IMR-90 (cell line): ENCODE measurements at regions not wholly inside any gene's neighbourhood (a gene's known extent, or its start where the extent isn't known, plus 50 kb on each side); places are given as distances from the start of the nearest gene placed in this dataset.

ENCODE experiments used
- ATAC-seq: fragments of 200-7000 bp; cut with Tn5 transposase; 2 replicates; pipeline ENCODE4 v1.9.1; 2020; ENCODE audit warnings: low read depth, mild to moderate bottlenecking, moderate library complexity
- BruUV-seq: library from RNA; stranded (reverse); fragments of 400-500 nt; replicated peaks from 2 replicates; lab custom pipeline; 2021; lab: Mats Ljungman, UMichigan
- CTCF ChIA-PET: fragments of 300-600 bp; formaldehyde crosslinking; extraction: SDS; loops from one replicate; lab custom pipeline; 2021; ENCODE audit warnings: antibody characterized with exemption; lab: Yijun Ruan, JAX
- POLR2A ChIA-PET: fragments of 300-600 bp; sonication (Branson Sonifier 250); formaldehyde crosslinking; loops from one replicate; lab custom pipeline; 2022; ENCODE audit warnings: antibody characterized with exemption; ENCODE audit not compliant: unreplicated experiment; lab: Charles Lee
- DNase-seq: peaks from one replicate; pipeline ENCODE4 v3.0.0; 2013
- H2AFZ ChIP-seq: replicated peaks from 2 replicates; pipeline ENCODE3; 2013; ENCODE audit warnings: low read length, mild to moderate bottlenecking; ENCODE audit not compliant: poor library complexity
- H2AK5ac ChIP-seq: 2 replicates; pipeline ENCODE4 v1.6.1; 2013; ENCODE audit warnings: low read depth, low read length, inconsistent platforms
- H2AK9ac ChIP-seq: replicated peaks from 2 replicates; pipeline ENCODE3; 2013; ENCODE audit warnings: mild to moderate bottlenecking, low read depth, low read length, moderate library complexity; ENCODE audit not compliant: poor library complexity
- H2BK120ac ChIP-seq: 2 replicates; pipeline ENCODE4 v1.6.1; 2013; ENCODE audit warnings: low read depth, low read length, inconsistent platforms
- H2BK15ac ChIP-seq: 3 replicates; pipeline ENCODE4 v1.6.1; 2013; ENCODE audit warnings: low read depth, low read length, inconsistent platforms
- H2BK20ac ChIP-seq: 2 replicates; pipeline ENCODE4 v1.6.1; 2013; ENCODE audit warnings: low read depth, mild to moderate bottlenecking, inconsistent platforms, low read length, moderate library complexity
- H2BK5ac ChIP-seq: 2 replicates; pipeline ENCODE4 v1.6.1; 2013; ENCODE audit warnings: mild to moderate bottlenecking, low read depth, low read length, inconsistent platforms; ENCODE audit not compliant: poor library complexity, severe bottlenecking
- H3K14ac ChIP-seq: replicated peaks from 2 replicates; pipeline ENCODE4 v1.6.1; 2013; ENCODE audit warnings: low read depth, low read length, inconsistent platforms
- H3K18ac ChIP-seq: 2 replicates; pipeline ENCODE4 v1.6.1; 2013; ENCODE audit warnings: low read depth, low read length, control low read depth
- H3K23ac ChIP-seq: 2 replicates; pipeline ENCODE4 v1.6.1; 2013; ENCODE audit warnings: low read depth, low read length, inconsistent platforms
- H3K27ac ChIP-seq: 2 replicates; pipeline ENCODE4 v1.5.1; 2013; ENCODE audit warnings: mild to moderate bottlenecking, control low read depth, low read length; ENCODE audit not compliant: insufficient read depth
- H3K27me3 ChIP-seq: 2 replicates; pipeline ENCODE4 v1.6.1; 2013; ENCODE audit warnings: low read length; ENCODE audit not compliant: control insufficient read depth, insufficient read depth
- H3K36me3 ChIP-seq: 2 replicates; pipeline ENCODE4 v1.6.1; 2013; ENCODE audit warnings: low read length, mixed read lengths; ENCODE audit not compliant: control insufficient read depth, insufficient read depth
- H3K4ac ChIP-seq: 2 replicates; pipeline ENCODE4 v1.6.1; 2013; ENCODE audit warnings: low read depth, low read length, inconsistent platforms
- H3K4me1 ChIP-seq: 2 replicates; pipeline ENCODE4 v1.6.1; 2013; ENCODE audit warnings: low read length, mixed read lengths; ENCODE audit not compliant: control insufficient read depth, insufficient read depth
- H3K4me2 ChIP-seq: 2 replicates; pipeline ENCODE4 v1.6.1; 2013; ENCODE audit warnings: low read depth, mild to moderate bottlenecking, control low read depth, low read length, moderate library complexity
- H3K4me3 ChIP-seq: 2 replicates; pipeline ENCODE4 v1.5.1; 2013; ENCODE audit warnings: low read depth, mild to moderate bottlenecking, control low read depth, low read length, moderate library complexity; ENCODE audit not compliant: insufficient read depth
- H3K56ac ChIP-seq: 2 replicates; pipeline ENCODE4 v1.6.1; 2013; ENCODE audit warnings: low read length, inconsistent platforms; ENCODE audit not compliant: insufficient read depth; ENCODE audit errors: extremely low read depth
- H3K79me1 ChIP-seq, 2 experiments: 2 replicates each; pipeline ENCODE4 v1.6.1; 2013; ENCODE audit warnings: low read length in 2 of 2, inconsistent platforms in 1 of 2, low read depth in 1 of 2
- H3K9ac ChIP-seq: 2 replicates; pipeline ENCODE4 v1.6.1; 2013; ENCODE audit warnings: low read depth, low read length, control low read depth
- H3K9me1 ChIP-seq: 2 replicates; pipeline ENCODE4 v1.6.1; 2013; ENCODE audit warnings: low read length, inconsistent platforms; ENCODE audit not compliant: insufficient read depth
- H3K9me3 ChIP-seq: 2 replicates; pipeline ENCODE4 v1.6.1; 2013; ENCODE audit warnings: low read length; ENCODE audit not compliant: control insufficient read depth, insufficient read depth
- H4K20me1 ChIP-seq: 2 replicates; pipeline ENCODE4 v1.6.1; 2013; ENCODE audit warnings: low read length, inconsistent platforms; ENCODE audit not compliant: insufficient read depth
- H4K5ac ChIP-seq: 2 replicates; pipeline ENCODE4 v1.6.1; 2013; ENCODE audit warnings: mild to moderate bottlenecking, low read depth, low read length, control low read depth
- H4K8ac ChIP-seq, 2 experiments: 2 replicates each; pipeline ENCODE4 v1.6.1; 2013; ENCODE audit warnings: low read depth in 2 of 2, low read length in 2 of 2, control low read depth in 1 of 2, inconsistent platforms in 1 of 2
- H4K91ac ChIP-seq: 2 replicates; pipeline ENCODE4 v1.6.1; 2013; ENCODE audit warnings: low read depth, low read length, inconsistent platforms; ENCODE audit not compliant: insufficient read depth
- BHLHE40 ChIP-seq: fragments of 150-350 bp; IDR thresholded peaks from 2 replicates; pipeline ENCODE4 v1.6.1; 2016; ENCODE audit warnings: mild to moderate bottlenecking, low read depth, low read length
- CEBPB ChIP-seq: IDR thresholded peaks from 2 replicates; pipeline ENCODE4 v1.6.1; 2012; ENCODE audit warnings: low read depth, low read length, improper control_type of control experiment
- CHD1 ChIP-seq: IDR thresholded peaks from 2 replicates; pipeline ENCODE4 v1.6.1; 2012; ENCODE audit warnings: low read depth, low read length, improper control_type of control experiment
- FOS ChIP-seq: fragments of 150-350 bp; IDR thresholded peaks from 2 replicates; pipeline ENCODE4 v1.6.1; 2016; ENCODE audit warnings: low read depth, low read length
- MAFK ChIP-seq: IDR thresholded peaks from 2 replicates; pipeline ENCODE4 v1.6.1; 2012; ENCODE audit warnings: low read depth, low read length, improper control_type of control experiment
- MAZ ChIP-seq: IDR thresholded peaks from 2 replicates; pipeline ENCODE4 v1.6.1; 2012; ENCODE audit warnings: low read depth, mild to moderate bottlenecking, low read length, improper control_type of control experiment, moderate library complexity, borderline replicate concordance
- MXI1 ChIP-seq: IDR thresholded peaks from 2 replicates; pipeline ENCODE4 v1.6.1; 2012; ENCODE audit warnings: low read depth, mild to moderate bottlenecking, low read length, moderate library complexity, borderline replicate concordance
- NFE2L2 ChIP-seq: fragments of 150-350 bp; IDR thresholded peaks from 2 replicates; pipeline ENCODE4 v1.6.1; 2016; ENCODE audit warnings: low read depth, mild to moderate bottlenecking, low read length
- POLR2A ChIP-seq: IDR thresholded peaks from 2 replicates; pipeline ENCODE4 v1.6.1; 2012; ENCODE audit warnings: mild to moderate bottlenecking, low read depth, low read length
- RAD21 ChIP-seq: IDR thresholded peaks from 2 replicates; pipeline ENCODE4 v1.6.1; 2012; ENCODE audit warnings: low read length, improper control_type of control experiment
- RCOR1 ChIP-seq: IDR thresholded peaks from 2 replicates; pipeline ENCODE4 v1.6.1; 2012; ENCODE audit warnings: mild to moderate bottlenecking, low read length, improper control_type of control experiment; ENCODE audit not compliant: insufficient replicate concordance
- RFX5 ChIP-seq: IDR thresholded peaks from 2 replicates; pipeline ENCODE4 v1.8.0; 2012; ENCODE audit warnings: low read depth, mild to moderate bottlenecking, low read length, moderate library complexity
- SMC3 ChIP-seq: fragments of 150-350 bp; IDR thresholded peaks from 2 replicates; pipeline ENCODE4 v1.6.1; 2016; ENCODE audit warnings: low read depth, mild to moderate bottlenecking, antibody characterized with exemption, low read length, moderate library complexity
- WGBS, 2 experiments: methylation state at CpG; one replicate each; pipeline versions ENCODE4 v1.1.5 to v1.1.7; 2013; ENCODE audit warnings: missing lambda C conversion rate in 2 of 2; ENCODE audit not compliant: insufficient read length in 1 of 2; ENCODE audit errors: extremely low coverage in 2 of 2; 5-methylcytosine and 5-hydroxymethylcytosine counted together
- dilution Hi-C: fragments of 300-500 bp; cut with HindIII; formaldehyde crosslinking; loops from one replicate; pipeline ENCODE4 v1.14.3; 2018; ENCODE audit warnings: low sequenced_read_pairs; ENCODE audit not compliant: unreplicated experiment
- in situ Hi-C: fragments of 300-500 bp; cut with MboI; formaldehyde crosslinking; loops from 3 replicates; pipeline ENCODE4 v1.14.3; 2019; ENCODE audit warnings: low sequenced_read_pairs, inconsistent platforms, mixed read lengths
- intact Hi-C: fragments of 100-400 bp; cut with micrococcal nuclease; formaldehyde crosslinking; loops from 2 replicates; pipeline ENCODE4 v1.10.0; 2022
- TF ChIP-seq, protein P1 (sequence below): conservative IDR thresholded peaks from 2 replicates; pipeline ENCODE4 v1.5.1; 2012; ENCODE audit warnings: mild to moderate bottlenecking, low read depth, low read length, improper control_type of control experiment
- TF ChIP-seq, protein P2 (sequence below): fragments of 150-350 bp; IDR thresholded peaks from 2 replicates; pipeline ENCODE4 v1.6.1; 2017; ENCODE audit warnings: mild to moderate bottlenecking, antibody characterized with exemption, low read length, low read depth
- TF ChIP-seq, protein P3 (sequence below): fragments of 150-350 bp; IDR thresholded peaks from 2 replicates; pipeline ENCODE4 v1.6.1; 2016; ENCODE audit warnings: low read depth, mild to moderate bottlenecking, low read length, moderate library complexity, borderline replicate concordance

- H3K14ac ChIP-seq, result no peak overlapping the region
- H3K9me3 ChIP-seq, result no peaks in the 10 kb centered on the region
- ChIA-PET POLR2A (no interaction called here), CTCF (no interaction called here)
- H2AFZ ChIP-seq, result no peak overlapping the region
- no peak overlapping the region for H3K23ac ChIP-seq
- H3K4me1 ChIP-seq, result no peaks in the 10 kb centered on the region
- H2BK120ac ChIP-seq, result no peak overlapping the region
- no peaks in the 10 kb centered on the region for H3K9me1 ChIP-seq
- H4K91ac ChIP-seq, result no peak overlapping the region
- H3K27me3 ChIP-seq, result peaks cover 33% of the 10 kb centered on the region
- H3K79me1 ChIP-seq, result no peaks in the 10 kb centered on the region
- no peak overlapping the region for H2AK9ac ChIP-seq
- H3K56ac ChIP-seq, result no peak overlapping the region
- no peak overlapping the region for H3K4me2 ChIP-seq
- no peak overlapping the region for H3K9ac ChIP-seq
- no peaks in the 10 kb centered on the region for H3K36me3 ChIP-seq
- TF ChIP-seq CEBPB (no peak), RAD21 (no peak), RFX5 (no peak), MAZ (no peak), NFE2L2 (no peak), FOS (no peak), RCOR1 (no peak), POLR2A (no peak), MAFK (no peak), MXI1 (no peak), BHLHE40 (no peak), SMC3 (no peak), CHD1 (no peak)
- TF ChIP-seq, protein P1, sequence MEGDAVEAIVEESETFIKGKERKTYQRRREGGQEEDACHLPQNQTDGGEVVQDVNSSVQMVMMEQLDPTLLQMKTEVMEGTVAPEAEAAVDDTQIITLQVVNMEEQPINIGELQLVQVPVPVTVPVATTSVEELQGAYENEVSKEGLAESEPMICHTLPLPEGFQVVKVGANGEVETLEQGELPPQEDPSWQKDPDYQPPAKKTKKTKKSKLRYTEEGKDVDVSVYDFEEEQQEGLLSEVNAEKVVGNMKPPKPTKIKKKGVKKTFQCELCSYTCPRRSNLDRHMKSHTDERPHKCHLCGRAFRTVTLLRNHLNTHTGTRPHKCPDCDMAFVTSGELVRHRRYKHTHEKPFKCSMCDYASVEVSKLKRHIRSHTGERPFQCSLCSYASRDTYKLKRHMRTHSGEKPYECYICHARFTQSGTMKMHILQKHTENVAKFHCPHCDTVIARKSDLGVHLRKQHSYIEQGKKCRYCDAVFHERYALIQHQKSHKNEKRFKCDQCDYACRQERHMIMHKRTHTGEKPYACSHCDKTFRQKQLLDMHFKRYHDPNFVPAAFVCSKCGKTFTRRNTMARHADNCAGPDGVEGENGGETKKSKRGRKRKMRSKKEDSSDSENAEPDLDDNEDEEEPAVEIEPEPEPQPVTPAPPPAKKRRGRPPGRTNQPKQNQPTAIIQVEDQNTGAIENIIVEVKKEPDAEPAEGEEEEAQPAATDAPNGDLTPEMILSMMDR, result no peak
- TF ChIP-seq, protein P2, sequence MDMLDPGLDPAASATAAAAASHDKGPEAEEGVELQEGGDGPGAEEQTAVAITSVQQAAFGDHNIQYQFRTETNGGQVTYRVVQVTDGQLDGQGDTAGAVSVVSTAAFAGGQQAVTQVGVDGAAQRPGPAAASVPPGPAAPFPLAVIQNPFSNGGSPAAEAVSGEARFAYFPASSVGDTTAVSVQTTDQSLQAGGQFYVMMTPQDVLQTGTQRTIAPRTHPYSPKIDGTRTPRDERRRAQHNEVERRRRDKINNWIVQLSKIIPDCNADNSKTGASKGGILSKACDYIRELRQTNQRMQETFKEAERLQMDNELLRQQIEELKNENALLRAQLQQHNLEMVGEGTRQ, result no peak
- TF ChIP-seq, protein P3, sequence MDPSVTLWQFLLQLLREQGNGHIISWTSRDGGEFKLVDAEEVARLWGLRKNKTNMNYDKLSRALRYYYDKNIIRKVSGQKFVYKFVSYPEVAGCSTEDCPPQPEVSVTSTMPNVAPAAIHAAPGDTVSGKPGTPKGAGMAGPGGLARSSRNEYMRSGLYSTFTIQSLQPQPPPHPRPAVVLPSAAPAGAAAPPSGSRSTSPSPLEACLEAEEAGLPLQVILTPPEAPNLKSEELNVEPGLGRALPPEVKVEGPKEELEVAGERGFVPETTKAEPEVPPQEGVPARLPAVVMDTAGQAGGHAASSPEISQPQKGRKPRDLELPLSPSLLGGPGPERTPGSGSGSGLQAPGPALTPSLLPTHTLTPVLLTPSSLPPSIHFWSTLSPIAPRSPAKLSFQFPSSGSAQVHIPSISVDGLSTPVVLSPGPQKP, result no peak
- WGBS, 2 experiments, result 40% methylated on average over 3 of the region's 8 CpGs; no CpG with 5 or more reads in 1 of the 2 experiments
- no peak overlapping the region for H4K8ac ChIP-seq
- no peak overlapping the region for H3K27ac ChIP-seq
- BruUV-seq, result no TSS peak
- H2BK20ac ChIP-seq, result no peak overlapping the region
- no peak overlapping the region for H3K4me3 ChIP-seq
- H4K5ac ChIP-seq, result no peak overlapping the region
- H3K18ac ChIP-seq, result no peak overlapping the region
- no peak overlapping the region for H2AK5ac ChIP-seq
- dilution Hi-C loops (no loop called here), in situ Hi-C loops (no loop called here), intact Hi-C loops (no loop called here)
- ATAC-seq (no peak), DNase-seq (no peak)
- H2BK5ac ChIP-seq, result no peak overlapping the region
- H3K4ac ChIP-seq, result no peak overlapping the region
- no peaks in the 10 kb centered on the region for H4K20me1 ChIP-seq
- no peak overlapping the region for H2BK15ac ChIP-seq
Measured at GRCh38 chr17:79258041-79258440, 183.4 kb downstream of the ENGASE start.
